Osteocyte (in vitro differentiated cells): ENCODE measurements at regions not wholly inside any gene's neighbourhood (a gene's known extent, or its start where the extent isn't known, plus 50 kb on each side); places are given as distances from the start of the nearest gene placed in this dataset.

ENCODE experiments used
- DNase-seq: peaks from one replicate; pipeline ENCODE4 v3.0.0; 2021; ENCODE audit warnings: mixed read lengths; ENCODE audit not compliant: unreplicated experiment; ENCODE audit errors: extremely low spot score
- H3K27ac Mint-ChIP-seq: one replicate; pipeline ENCODE4 v1.8.0; 2021; ENCODE audit warnings: mild to moderate bottlenecking, mixed read lengths; ENCODE audit not compliant: unreplicated experiment
- H3K27me3 Mint-ChIP-seq: one replicate; pipeline ENCODE4 v1.8.0; 2021; ENCODE audit warnings: mixed read lengths; ENCODE audit not compliant: unreplicated experiment
- H3K36me3 Mint-ChIP-seq: one replicate; pipeline ENCODE4 v1.8.0; 2021; ENCODE audit warnings: mixed read lengths; ENCODE audit not compliant: unreplicated experiment
- H3K4me1 Mint-ChIP-seq: one replicate; pipeline ENCODE4 v1.8.0; 2021; ENCODE audit warnings: mixed read lengths; ENCODE audit not compliant: unreplicated experiment
- H3K4me3 Mint-ChIP-seq: one replicate; pipeline ENCODE4 v1.8.0; 2021; ENCODE audit warnings: mild to moderate bottlenecking, moderate library complexity, mixed read lengths; ENCODE audit not compliant: unreplicated experiment
- H3K9me3 Mint-ChIP-seq: one replicate; pipeline ENCODE4 v1.8.0; 2021; ENCODE audit warnings: mixed read lengths; ENCODE audit not compliant: unreplicated experiment
- TF ChIP-seq, protein P1 (sequence below): fragments of 200-600 bp; sonication (generic); IDR thresholded peaks from 2 replicates; pipeline ENCODE4 v1.5.0; 2021; ENCODE audit warnings: antibody characterized with exemption, mild to moderate bottlenecking, moderate library complexity

DNA sequence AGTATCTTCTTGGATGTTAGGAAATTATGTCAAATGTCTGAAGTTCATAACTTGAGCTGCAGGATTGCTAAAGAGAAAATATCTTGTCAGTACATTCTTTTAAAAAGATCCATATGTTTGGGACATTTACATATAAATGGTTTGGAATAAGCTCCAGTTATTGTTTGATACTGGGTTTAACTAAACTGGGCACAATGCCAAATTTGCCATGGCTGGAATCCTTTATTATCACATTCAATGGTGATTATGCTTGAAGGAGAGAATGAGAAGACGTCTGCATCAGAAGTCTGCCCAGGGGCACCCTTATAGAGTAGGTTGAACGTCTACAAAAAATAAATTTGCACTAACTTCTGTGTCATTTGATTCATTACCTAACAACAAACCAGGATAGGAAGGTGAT is 652.5 kb downstream of the AMY1C start:
- H3K4me3 Mint-ChIP-seq = no peak overlapping the region
- no peaks in the 10 kb centered on the region for H3K4me1 Mint-ChIP-seq
- no peak overlapping the region for H3K27ac Mint-ChIP-seq
- no peaks in the 10 kb centered on the region for H3K27me3 Mint-ChIP-seq
- no peak for DNase-seq
- peaks cover 6% of the 10 kb centered on the region for H3K9me3 Mint-ChIP-seq
- TF ChIP-seq, protein P1, sequence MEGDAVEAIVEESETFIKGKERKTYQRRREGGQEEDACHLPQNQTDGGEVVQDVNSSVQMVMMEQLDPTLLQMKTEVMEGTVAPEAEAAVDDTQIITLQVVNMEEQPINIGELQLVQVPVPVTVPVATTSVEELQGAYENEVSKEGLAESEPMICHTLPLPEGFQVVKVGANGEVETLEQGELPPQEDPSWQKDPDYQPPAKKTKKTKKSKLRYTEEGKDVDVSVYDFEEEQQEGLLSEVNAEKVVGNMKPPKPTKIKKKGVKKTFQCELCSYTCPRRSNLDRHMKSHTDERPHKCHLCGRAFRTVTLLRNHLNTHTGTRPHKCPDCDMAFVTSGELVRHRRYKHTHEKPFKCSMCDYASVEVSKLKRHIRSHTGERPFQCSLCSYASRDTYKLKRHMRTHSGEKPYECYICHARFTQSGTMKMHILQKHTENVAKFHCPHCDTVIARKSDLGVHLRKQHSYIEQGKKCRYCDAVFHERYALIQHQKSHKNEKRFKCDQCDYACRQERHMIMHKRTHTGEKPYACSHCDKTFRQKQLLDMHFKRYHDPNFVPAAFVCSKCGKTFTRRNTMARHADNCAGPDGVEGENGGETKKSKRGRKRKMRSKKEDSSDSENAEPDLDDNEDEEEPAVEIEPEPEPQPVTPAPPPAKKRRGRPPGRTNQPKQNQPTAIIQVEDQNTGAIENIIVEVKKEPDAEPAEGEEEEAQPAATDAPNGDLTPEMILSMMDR = no peak
- no peaks in the 10 kb centered on the region for H3K36me3 Mint-ChIP-seq

DNA sequence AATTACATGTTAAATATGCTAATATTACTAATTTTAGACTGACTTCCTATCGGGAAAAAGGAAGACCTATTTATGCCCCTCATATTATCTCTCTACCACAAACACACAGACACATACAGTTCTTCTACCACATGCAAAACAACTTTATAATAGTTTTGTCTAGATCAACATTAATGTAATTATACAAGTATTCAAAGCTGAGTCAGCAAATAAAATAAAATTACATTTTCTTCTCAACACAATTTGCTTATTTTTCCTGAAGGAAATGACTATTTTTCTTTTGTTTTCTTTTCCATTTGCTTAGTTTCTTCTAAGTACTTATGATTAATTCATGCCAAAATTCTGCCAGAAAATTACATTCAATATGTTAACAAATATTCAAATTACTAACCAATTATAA is 654.2 kb downstream of the AMY1C start:
- no peaks in the 10 kb centered on the region for H3K36me3 Mint-ChIP-seq
- H3K27me3 Mint-ChIP-seq = no peaks in the 10 kb centered on the region
- TF ChIP-seq, protein P1 = no peak
- no peak overlapping the region for H3K4me3 Mint-ChIP-seq
- no peak for DNase-seq
- H3K27ac Mint-ChIP-seq = no peak overlapping the region
- H3K9me3 Mint-ChIP-seq = no peaks in the 10 kb centered on the region
- H3K4me1 Mint-ChIP-seq = no peaks in the 10 kb centered on the region

DNA sequence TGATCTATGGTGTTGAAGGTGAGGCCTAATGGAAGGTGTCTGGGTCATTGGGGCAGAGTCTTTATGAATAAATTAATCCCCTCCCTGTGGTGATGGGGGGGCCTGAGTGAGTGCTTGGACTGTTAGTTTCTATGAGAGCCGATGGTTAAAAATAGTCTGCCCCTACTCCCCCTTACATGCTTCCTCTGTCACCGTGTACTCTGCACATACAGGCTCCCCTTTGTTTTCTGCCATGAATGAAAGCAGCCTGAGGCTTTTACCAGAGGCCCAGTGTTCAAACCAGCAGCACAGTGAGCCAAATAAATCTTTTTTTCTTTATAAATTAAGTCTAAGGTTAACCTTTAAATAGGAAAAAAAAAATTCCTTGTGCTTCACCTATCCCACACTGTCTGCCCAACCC is 657.0 kb downstream of the AMY1C start:
- H3K27ac Mint-ChIP-seq = no peak overlapping the region
- H3K36me3 Mint-ChIP-seq = no peaks in the 10 kb centered on the region
- H3K4me1 Mint-ChIP-seq = no peaks in the 10 kb centered on the region
- DNase-seq = no peak
- no peaks in the 10 kb centered on the region for H3K27me3 Mint-ChIP-seq
- TF ChIP-seq, protein P1 = no peak
- no peaks in the 10 kb centered on the region for H3K9me3 Mint-ChIP-seq
- no peak overlapping the region for H3K4me3 Mint-ChIP-seq

DNA sequence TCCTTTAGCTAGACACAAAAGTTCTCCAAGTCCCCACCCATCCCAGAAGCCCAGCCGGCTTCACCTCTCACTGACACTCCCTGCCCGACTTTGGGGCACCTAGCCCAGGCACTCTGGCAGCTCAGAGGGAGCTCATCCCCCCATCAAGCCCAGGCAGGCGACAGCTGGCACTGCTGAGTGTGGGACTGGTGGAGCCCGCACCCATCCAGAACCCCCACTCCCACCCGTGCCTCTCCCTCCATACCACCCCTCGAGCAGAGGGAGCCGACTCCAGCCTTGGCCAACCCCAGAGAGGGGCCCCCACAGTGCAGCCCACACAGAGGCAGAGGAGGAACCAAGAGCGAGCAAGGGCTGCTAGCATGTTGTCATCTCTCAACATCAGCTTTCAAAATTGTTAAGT is 658.6 kb downstream of the AMY1C start:
- no peak overlapping the region for H3K4me3 Mint-ChIP-seq
- TF ChIP-seq, protein P1 = no peak
- H3K27me3 Mint-ChIP-seq = no peaks in the 10 kb centered on the region
- H3K27ac Mint-ChIP-seq = no peak overlapping the region
- no peaks in the 10 kb centered on the region for H3K9me3 Mint-ChIP-seq
- no peak for DNase-seq
- H3K4me1 Mint-ChIP-seq = no peaks in the 10 kb centered on the region
- no peaks in the 10 kb centered on the region for H3K36me3 Mint-ChIP-seq

DNA sequence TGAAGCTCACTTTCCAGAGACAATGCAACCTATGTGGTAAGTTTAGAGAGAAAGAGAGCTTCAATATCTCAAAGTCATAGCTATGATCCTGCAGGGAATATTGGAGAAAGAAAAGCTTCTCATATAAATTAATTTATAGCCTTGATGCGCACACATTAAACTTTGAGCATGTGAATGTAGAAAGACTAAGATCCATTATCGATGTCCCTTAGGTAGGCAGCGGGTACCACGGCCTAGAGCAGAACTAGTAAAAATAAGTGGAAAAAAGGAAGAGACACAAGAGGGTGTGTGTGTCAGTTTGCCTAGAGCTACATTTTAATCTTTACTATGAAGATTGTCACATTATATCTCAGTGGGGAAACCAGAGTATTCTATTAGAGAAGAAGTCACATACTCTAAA is 685.6 kb downstream of the AMY1C start:
- H3K4me1 Mint-ChIP-seq = no peaks in the 10 kb centered on the region
- peaks cover 5% of the 10 kb centered on the region for H3K9me3 Mint-ChIP-seq
- no peak overlapping the region for H3K27ac Mint-ChIP-seq
- TF ChIP-seq, protein P1 = no peak
- H3K36me3 Mint-ChIP-seq = no peaks in the 10 kb centered on the region
- no peak for DNase-seq
- H3K4me3 Mint-ChIP-seq = no peak overlapping the region
- H3K27me3 Mint-ChIP-seq = no peaks in the 10 kb centered on the region
